ENCODE measurements at regions not wholly inside any gene's neighbourhood (a gene's known extent, or its start where the extent isn't known, plus 50 kb on each side); places are given as distances from the start of the nearest gene placed in this dataset.

DNA sequence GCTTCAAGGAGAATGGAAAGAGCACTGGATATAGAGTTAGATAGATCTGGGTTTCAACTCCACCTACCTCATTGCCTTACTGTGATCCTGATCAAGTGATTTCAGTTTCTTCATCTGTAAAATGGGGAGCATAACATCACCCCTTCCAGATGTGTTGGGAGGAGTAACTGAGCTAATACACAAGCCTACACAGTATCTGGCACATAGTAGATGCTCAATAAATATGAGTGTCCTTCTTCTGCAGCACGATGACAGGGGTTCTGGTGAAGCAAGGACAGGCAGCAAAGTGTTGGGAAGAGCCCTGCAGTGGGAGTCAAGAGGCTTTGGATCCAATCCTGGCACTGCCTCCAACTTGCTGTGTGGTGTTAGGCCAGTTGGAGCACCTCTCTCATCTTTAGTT is 270.0 kb downstream of the UACA start:
- DNase-seq (ENCODE audit: low read depth in 2 of 3, low spot score in 1 of 3): no peak

- peak; percentile 77 to 85 (median 79) for DNase-seq (ENCODE audit: low read depth in 2 of 3, low spot score in 1 of 3)
Observed at GRCh38 chr15:70492240-70493177, 270.8 kb downstream of the UACA start.

DNA sequence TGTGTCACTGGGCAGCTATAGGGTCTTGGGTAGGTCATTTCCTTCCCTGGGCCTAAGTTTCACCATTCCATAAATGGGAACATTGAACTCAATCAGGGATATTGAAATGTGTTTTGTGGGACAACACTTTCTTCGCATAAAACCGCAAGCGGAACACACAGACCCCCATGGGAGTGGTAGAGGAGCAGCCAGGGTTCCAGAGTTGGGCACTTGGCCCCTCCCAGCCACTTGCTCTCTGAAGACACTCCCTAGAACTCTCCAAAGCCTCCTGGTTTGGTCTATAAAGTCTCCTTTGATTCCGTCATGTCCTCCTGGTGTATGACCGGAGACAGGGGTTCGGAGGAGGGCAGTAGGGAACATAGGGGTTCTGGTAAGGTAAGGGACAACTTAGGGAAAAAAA is 271.7 kb downstream of the UACA start:
- no peak for DNase-seq (ENCODE audit: low read depth in 2 of 3, low spot score in 1 of 3)

DNA sequence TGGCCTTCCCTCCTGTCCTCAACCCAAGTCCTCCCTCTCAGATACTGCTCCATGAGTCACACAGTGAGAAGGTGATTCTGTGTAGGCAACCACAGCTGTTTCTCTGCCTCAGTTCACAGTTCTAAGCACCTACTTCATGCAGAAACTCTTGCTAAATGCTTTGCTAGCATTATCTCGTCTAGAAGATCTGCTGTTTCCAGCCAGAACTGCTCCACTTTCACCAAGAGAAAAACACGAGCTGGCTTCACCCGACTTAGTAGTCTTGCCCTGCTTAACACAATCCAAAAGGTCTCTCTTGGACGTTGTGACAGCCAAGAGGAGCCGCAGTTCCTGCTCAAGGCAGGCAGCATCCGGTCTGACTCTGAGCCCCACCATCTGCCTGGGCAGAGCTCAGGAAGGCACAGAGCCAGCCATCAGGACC is 272.1 kb downstream of the UACA start:
- DNase-seq (ENCODE audit: low read depth in 2 of 3, low spot score in 1 of 3): no peak

- DNase-seq (ENCODE audit: low read depth in 2 of 3, low spot score in 1 of 3): no peak
Observed at GRCh38 chr15:70490838-70491155, 272.6 kb downstream of the UACA start.

DNA sequence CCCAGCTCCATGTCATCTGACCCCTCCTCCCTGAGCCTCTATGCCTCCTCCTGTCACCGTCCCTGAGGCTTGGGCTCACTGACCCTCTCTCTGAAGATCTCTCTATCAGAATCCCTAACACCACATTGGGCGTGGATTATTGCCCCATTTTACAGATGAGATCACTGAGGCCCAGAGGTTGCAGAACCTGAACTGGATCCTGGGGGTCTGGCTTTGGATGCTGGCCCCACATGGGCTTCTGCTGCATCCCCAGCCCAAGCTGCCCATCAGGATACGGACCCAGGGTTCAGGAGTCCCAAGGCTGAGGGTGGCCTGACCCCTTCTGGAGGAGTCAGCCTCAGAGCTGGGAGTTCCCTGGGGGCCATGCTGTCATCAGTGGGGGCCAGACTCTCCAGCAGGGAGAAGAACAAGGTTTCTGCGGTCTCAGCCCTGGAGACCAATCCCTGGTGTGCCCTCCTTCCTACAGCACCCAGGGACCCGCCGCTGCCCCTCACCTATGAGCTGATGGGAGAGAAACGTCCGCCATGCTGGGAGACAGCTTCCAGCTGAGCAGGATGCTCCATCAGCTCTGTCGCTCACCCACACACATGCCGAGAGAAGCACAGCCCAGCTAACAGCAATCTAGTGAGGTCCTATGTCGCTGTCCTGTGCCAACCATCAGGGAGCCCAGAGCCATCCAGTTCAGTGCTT is 273.1 kb downstream of the UACA start:
- no peak for DNase-seq (ENCODE audit: low read depth in 2 of 3, low spot score in 1 of 3)

- no peak for DNase-seq (ENCODE audit: low read depth in 2 of 3, low spot score in 1 of 3)
Observed at GRCh38 chr15:70488941-70489848, 274.2 kb downstream of the UACA start.

DNA sequence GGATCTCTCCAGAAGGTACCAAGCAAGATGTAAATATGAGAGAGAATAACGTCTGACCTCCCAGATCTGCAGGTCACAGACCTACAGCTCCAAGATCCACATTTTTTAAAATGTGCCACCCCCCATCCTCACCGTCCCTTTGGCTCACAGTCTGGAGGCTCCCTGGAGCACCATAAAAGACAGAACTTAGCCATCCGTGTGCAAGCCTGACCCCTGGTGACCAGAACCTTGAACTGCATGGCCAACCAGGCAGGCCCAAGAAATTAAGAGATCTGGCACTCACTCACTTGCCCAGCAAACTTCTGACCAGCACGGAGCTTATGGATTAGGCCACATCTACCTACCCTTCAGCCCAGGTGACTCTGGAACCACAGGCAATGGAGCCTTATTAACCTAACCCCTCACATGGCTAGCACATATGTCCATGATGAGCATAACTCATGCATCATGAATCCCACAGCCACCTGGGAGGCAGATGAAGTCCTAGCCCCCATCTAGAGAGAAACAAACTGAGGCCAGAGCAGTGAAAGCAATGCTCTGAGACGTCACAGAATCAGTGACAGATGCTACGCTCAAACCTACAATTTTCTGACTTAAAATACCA is 275.3 kb downstream of the UACA start:
- peak in 2 of 3 donors; percentile 59 to 83 for DNase-seq (ENCODE audit: low read depth in 2 of 3, low spot score in 1 of 3)

- DNase-seq (ENCODE audit: low read depth in 2 of 3, low spot score in 1 of 3): no peak
Observed at GRCh38 chr15:70487387-70487740, 276.0 kb downstream of the UACA start.

DNA sequence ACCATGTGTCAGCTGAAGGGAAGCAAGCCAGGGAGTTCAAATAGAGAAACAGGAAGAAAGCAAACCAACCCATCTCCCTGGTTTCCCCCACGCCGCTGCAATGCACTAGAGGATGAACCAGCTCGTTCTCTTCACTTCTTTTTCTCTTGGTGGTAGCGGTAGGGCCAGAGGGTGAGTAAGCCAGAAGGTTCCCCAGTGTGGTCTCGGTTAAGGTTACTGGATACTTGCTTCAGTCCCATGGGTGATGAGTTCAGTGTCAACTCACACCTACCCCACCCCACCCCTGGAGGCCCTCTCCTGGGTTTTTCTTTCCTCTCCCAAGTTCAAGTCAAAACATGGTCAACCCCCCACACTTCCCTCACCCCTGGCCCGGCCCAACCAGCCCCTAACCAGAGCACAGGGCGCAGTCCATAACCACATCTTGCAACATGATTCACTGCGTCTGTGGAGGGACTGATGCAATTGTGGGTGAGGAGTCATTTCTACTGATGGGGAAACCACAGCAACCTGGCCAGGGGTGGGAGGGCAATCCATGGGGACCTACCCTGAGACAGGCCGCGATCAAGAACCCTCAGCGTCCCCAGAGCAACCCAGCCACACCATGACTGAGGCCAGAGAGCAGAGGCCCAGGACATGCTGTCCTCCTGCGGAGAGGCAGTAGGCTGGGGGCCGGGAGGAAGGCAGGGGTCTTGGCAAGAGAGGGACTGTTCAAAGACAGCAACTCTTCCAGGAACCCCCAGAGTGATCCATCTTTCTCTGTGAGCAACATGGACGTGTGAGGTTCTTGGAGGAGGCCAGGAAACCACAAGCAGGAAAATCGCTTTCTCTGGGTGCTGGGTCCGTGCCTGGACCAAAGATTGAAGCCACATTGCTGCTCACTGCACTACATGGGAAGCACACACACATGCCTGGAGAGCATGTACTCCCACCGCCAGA is 276.6 kb downstream of the UACA start:
- peak; percentile 72 to 85 (median 83) for DNase-seq (ENCODE audit: low read depth in 2 of 3, low spot score in 1 of 3)

GRCh38 chr15:70486012-70486411 is 277.3 kb downstream of the UACA start:
- no peak for DNase-seq (ENCODE audit: low read depth in 2 of 3, low spot score in 1 of 3)

- no peak for DNase-seq (ENCODE audit: low read depth in 2 of 3, low spot score in 1 of 3)
Observed at GRCh38 chr15:70484993-70485392, 278.4 kb downstream of the UACA start.

GRCh38 chr15:70483513-70483912 is 279.8 kb downstream of the UACA start:
- DNase-seq (ENCODE audit: low read depth in 2 of 3, low spot score in 1 of 3): no peak

GRCh38 chr15:70480196-70480856 is 283.0 kb downstream of the UACA start:
- peak; percentile 57 to 71 (median 64) for DNase-seq (ENCODE audit: low read depth in 2 of 3, low spot score in 1 of 3)

DNA sequence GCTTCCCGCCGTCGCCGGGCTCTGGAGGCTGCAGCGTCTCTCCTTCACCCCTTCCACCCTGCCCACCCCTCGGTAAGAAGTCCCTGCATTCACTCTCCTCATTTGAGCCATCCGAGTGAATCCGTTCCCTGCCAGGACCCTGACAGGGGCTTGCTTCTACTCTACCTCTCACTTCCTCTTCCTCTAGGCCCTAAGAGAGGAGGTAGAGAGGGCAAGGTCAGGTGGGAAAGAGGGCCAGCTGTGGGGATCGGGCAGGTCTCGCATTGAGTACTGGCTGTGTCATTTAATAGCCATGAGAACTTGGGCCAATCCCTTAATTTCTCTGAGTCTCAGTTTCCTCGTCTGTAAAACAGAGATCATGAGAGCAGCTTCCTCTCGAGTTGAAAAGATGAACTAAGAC is 283.6 kb downstream of the UACA start:
- no peak for DNase-seq (ENCODE audit: low read depth in 2 of 3, low spot score in 1 of 3)

DNA sequence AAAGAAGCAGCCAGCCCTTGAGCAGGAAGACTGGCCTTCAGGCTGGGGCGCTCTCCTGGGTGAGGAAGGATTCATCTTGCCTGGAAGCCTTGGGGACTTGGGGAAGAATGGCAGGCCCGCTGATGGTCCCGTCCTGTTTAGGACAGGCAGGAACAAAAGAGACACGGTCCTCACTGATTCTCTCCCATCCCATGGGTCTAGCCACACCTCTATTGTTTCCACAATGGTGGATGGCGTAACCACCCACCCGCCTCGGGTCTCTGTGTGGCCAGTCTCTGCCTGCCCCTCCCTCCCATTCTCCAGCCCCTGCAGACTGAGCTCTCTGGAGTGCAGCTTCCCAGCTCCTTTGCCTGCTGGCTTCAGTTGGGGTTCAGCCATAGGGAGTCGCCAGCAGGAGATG is 284.3 kb downstream of the UACA start:
- DNase-seq (ENCODE audit: low read depth in 2 of 3, low spot score in 1 of 3): no peak

GRCh38 chr15:70478251-70478990 is 284.9 kb downstream of the UACA start:
- no peak for DNase-seq (ENCODE audit: low read depth in 2 of 3, low spot score in 1 of 3)

DNA sequence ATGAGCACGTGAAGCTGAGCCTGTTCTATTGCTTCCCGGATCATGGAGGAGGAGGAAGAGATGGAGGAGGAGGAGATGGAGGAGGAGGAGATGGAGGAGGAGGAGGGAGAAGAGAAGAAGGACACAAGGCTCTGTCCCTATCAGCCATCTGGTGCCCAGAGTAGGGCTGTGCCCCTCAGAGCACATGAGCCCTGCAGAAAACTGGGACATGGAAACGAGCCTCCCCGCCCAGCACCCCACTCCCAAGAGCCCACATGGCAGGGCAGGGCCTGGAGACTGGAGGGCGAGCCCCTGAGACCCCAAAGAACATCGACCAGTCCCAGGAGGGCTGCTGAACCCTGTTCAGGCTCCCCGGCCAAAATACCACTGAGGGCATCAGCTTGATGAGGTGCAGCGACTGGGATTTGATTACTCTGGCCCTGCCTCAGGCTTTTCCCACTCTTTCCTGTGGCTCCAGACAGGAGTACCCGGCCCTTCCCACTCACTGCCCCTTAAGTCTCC is 285.6 kb downstream of the UACA start:
- no peak for DNase-seq (ENCODE audit: low read depth in 2 of 3, low spot score in 1 of 3)

GRCh38 chr15:70476441-70476840 is 286.9 kb downstream of the UACA start:
- DNase-seq (ENCODE audit: low read depth in 2 of 3, low spot score in 1 of 3): no peak

Measured in stimulated activated CD4-positive, alpha-beta T cell treated with anti-CD3 and anti-CD28 coated beads, Interleukin-12 subunit alpha, Interleukin-12 subunit beta, amount 100 ng/mL, for 48 hours (primary cell).